IMR-90 (cell line): ENCODE measurements at regions not wholly inside any gene's neighbourhood (a gene's known extent, or its start where the extent isn't known, plus 50 kb on each side); places are given as distances from the start of the nearest gene placed in this dataset.

Source experiments
- ATAC-seq: fragments of 200-7000 bp; cut with Tn5 transposase; 2 replicates; pipeline ENCODE4 v1.9.1; 2020; ENCODE audit warnings: low read depth, mild to moderate bottlenecking, moderate library complexity
- BruUV-seq: library from RNA; stranded (reverse); fragments of 400-500 nt; replicated peaks from 2 replicates; lab custom pipeline; 2021; lab: Mats Ljungman, UMichigan
- CTCF ChIA-PET: fragments of 300-600 bp; formaldehyde crosslinking; extraction: SDS; loops from one replicate; lab custom pipeline; 2021; ENCODE audit warnings: antibody characterized with exemption; lab: Yijun Ruan, JAX
- POLR2A ChIA-PET: fragments of 300-600 bp; sonication (Branson Sonifier 250); formaldehyde crosslinking; loops from one replicate; lab custom pipeline; 2022; ENCODE audit warnings: antibody characterized with exemption; ENCODE audit not compliant: unreplicated experiment; lab: Charles Lee
- DNase-seq: peaks from one replicate; pipeline ENCODE4 v3.0.0; 2013
- H2AFZ ChIP-seq: replicated peaks from 2 replicates; pipeline ENCODE3; 2013; ENCODE audit warnings: low read length, mild to moderate bottlenecking; ENCODE audit not compliant: poor library complexity
- H2AK5ac ChIP-seq: 2 replicates; pipeline ENCODE4 v1.6.1; 2013; ENCODE audit warnings: low read depth, low read length, inconsistent platforms
- H2AK9ac ChIP-seq: replicated peaks from 2 replicates; pipeline ENCODE3; 2013; ENCODE audit warnings: mild to moderate bottlenecking, low read depth, low read length, moderate library complexity; ENCODE audit not compliant: poor library complexity
- H2BK120ac ChIP-seq: 2 replicates; pipeline ENCODE4 v1.6.1; 2013; ENCODE audit warnings: low read depth, low read length, inconsistent platforms
- H2BK15ac ChIP-seq: 3 replicates; pipeline ENCODE4 v1.6.1; 2013; ENCODE audit warnings: low read depth, low read length, inconsistent platforms
- H2BK20ac ChIP-seq: 2 replicates; pipeline ENCODE4 v1.6.1; 2013; ENCODE audit warnings: low read depth, mild to moderate bottlenecking, inconsistent platforms, low read length, moderate library complexity
- H2BK5ac ChIP-seq: 2 replicates; pipeline ENCODE4 v1.6.1; 2013; ENCODE audit warnings: mild to moderate bottlenecking, low read depth, low read length, inconsistent platforms; ENCODE audit not compliant: poor library complexity, severe bottlenecking
- H3K14ac ChIP-seq: replicated peaks from 2 replicates; pipeline ENCODE4 v1.6.1; 2013; ENCODE audit warnings: low read depth, low read length, inconsistent platforms
- H3K18ac ChIP-seq: 2 replicates; pipeline ENCODE4 v1.6.1; 2013; ENCODE audit warnings: low read depth, low read length, control low read depth
- H3K23ac ChIP-seq: 2 replicates; pipeline ENCODE4 v1.6.1; 2013; ENCODE audit warnings: low read depth, low read length, inconsistent platforms
- H3K27ac ChIP-seq: 2 replicates; pipeline ENCODE4 v1.5.1; 2013; ENCODE audit warnings: mild to moderate bottlenecking, control low read depth, low read length; ENCODE audit not compliant: insufficient read depth
- H3K27me3 ChIP-seq: 2 replicates; pipeline ENCODE4 v1.6.1; 2013; ENCODE audit warnings: low read length; ENCODE audit not compliant: control insufficient read depth, insufficient read depth
- H3K36me3 ChIP-seq: 2 replicates; pipeline ENCODE4 v1.6.1; 2013; ENCODE audit warnings: low read length, mixed read lengths; ENCODE audit not compliant: control insufficient read depth, insufficient read depth
- H3K4ac ChIP-seq: 2 replicates; pipeline ENCODE4 v1.6.1; 2013; ENCODE audit warnings: low read depth, low read length, inconsistent platforms
- H3K4me1 ChIP-seq: 2 replicates; pipeline ENCODE4 v1.6.1; 2013; ENCODE audit warnings: low read length, mixed read lengths; ENCODE audit not compliant: control insufficient read depth, insufficient read depth
- H3K4me2 ChIP-seq: 2 replicates; pipeline ENCODE4 v1.6.1; 2013; ENCODE audit warnings: low read depth, mild to moderate bottlenecking, control low read depth, low read length, moderate library complexity
- H3K4me3 ChIP-seq: 2 replicates; pipeline ENCODE4 v1.5.1; 2013; ENCODE audit warnings: low read depth, mild to moderate bottlenecking, control low read depth, low read length, moderate library complexity; ENCODE audit not compliant: insufficient read depth
- H3K56ac ChIP-seq: 2 replicates; pipeline ENCODE4 v1.6.1; 2013; ENCODE audit warnings: low read length, inconsistent platforms; ENCODE audit not compliant: insufficient read depth; ENCODE audit errors: extremely low read depth
- H3K79me1 ChIP-seq, 2 experiments: 2 replicates each; pipeline ENCODE4 v1.6.1; 2013; ENCODE audit warnings: low read length in 2 of 2, inconsistent platforms in 1 of 2, low read depth in 1 of 2
- H3K9ac ChIP-seq: 2 replicates; pipeline ENCODE4 v1.6.1; 2013; ENCODE audit warnings: low read depth, low read length, control low read depth
- H3K9me1 ChIP-seq: 2 replicates; pipeline ENCODE4 v1.6.1; 2013; ENCODE audit warnings: low read length, inconsistent platforms; ENCODE audit not compliant: insufficient read depth
- H3K9me3 ChIP-seq: 2 replicates; pipeline ENCODE4 v1.6.1; 2013; ENCODE audit warnings: low read length; ENCODE audit not compliant: control insufficient read depth, insufficient read depth
- H4K20me1 ChIP-seq: 2 replicates; pipeline ENCODE4 v1.6.1; 2013; ENCODE audit warnings: low read length, inconsistent platforms; ENCODE audit not compliant: insufficient read depth
- H4K5ac ChIP-seq: 2 replicates; pipeline ENCODE4 v1.6.1; 2013; ENCODE audit warnings: mild to moderate bottlenecking, low read depth, low read length, control low read depth
- H4K8ac ChIP-seq, 2 experiments: 2 replicates each; pipeline ENCODE4 v1.6.1; 2013; ENCODE audit warnings: low read depth in 2 of 2, low read length in 2 of 2, control low read depth in 1 of 2, inconsistent platforms in 1 of 2
- H4K91ac ChIP-seq: 2 replicates; pipeline ENCODE4 v1.6.1; 2013; ENCODE audit warnings: low read depth, low read length, inconsistent platforms; ENCODE audit not compliant: insufficient read depth
- BHLHE40 ChIP-seq: fragments of 150-350 bp; IDR thresholded peaks from 2 replicates; pipeline ENCODE4 v1.6.1; 2016; ENCODE audit warnings: mild to moderate bottlenecking, low read depth, low read length
- CEBPB ChIP-seq: IDR thresholded peaks from 2 replicates; pipeline ENCODE4 v1.6.1; 2012; ENCODE audit warnings: low read depth, low read length, improper control_type of control experiment
- FOS ChIP-seq: fragments of 150-350 bp; IDR thresholded peaks from 2 replicates; pipeline ENCODE4 v1.6.1; 2016; ENCODE audit warnings: low read depth, low read length
- MAFK ChIP-seq: IDR thresholded peaks from 2 replicates; pipeline ENCODE4 v1.6.1; 2012; ENCODE audit warnings: low read depth, low read length, improper control_type of control experiment
- MAZ ChIP-seq: IDR thresholded peaks from 2 replicates; pipeline ENCODE4 v1.6.1; 2012; ENCODE audit warnings: low read depth, mild to moderate bottlenecking, low read length, improper control_type of control experiment, moderate library complexity, borderline replicate concordance
- MXI1 ChIP-seq: IDR thresholded peaks from 2 replicates; pipeline ENCODE4 v1.6.1; 2012; ENCODE audit warnings: low read depth, mild to moderate bottlenecking, low read length, moderate library complexity, borderline replicate concordance
- NFE2L2 ChIP-seq: fragments of 150-350 bp; IDR thresholded peaks from 2 replicates; pipeline ENCODE4 v1.6.1; 2016; ENCODE audit warnings: low read depth, mild to moderate bottlenecking, low read length
- POLR2A ChIP-seq: IDR thresholded peaks from 2 replicates; pipeline ENCODE4 v1.6.1; 2012; ENCODE audit warnings: mild to moderate bottlenecking, low read depth, low read length
- RAD21 ChIP-seq: IDR thresholded peaks from 2 replicates; pipeline ENCODE4 v1.6.1; 2012; ENCODE audit warnings: low read length, improper control_type of control experiment
- RCOR1 ChIP-seq: IDR thresholded peaks from 2 replicates; pipeline ENCODE4 v1.6.1; 2012; ENCODE audit warnings: mild to moderate bottlenecking, low read length, improper control_type of control experiment; ENCODE audit not compliant: insufficient replicate concordance
- RFX5 ChIP-seq: IDR thresholded peaks from 2 replicates; pipeline ENCODE4 v1.8.0; 2012; ENCODE audit warnings: low read depth, mild to moderate bottlenecking, low read length, moderate library complexity
- WGBS, 2 experiments: methylation state at CpG; one replicate each; pipeline versions ENCODE4 v1.1.5 to v1.1.7; 2013; ENCODE audit warnings: missing lambda C conversion rate in 2 of 2; ENCODE audit not compliant: insufficient read length in 1 of 2; ENCODE audit errors: extremely low coverage in 2 of 2; 5-methylcytosine and 5-hydroxymethylcytosine counted together
- dilution Hi-C: fragments of 300-500 bp; cut with HindIII; formaldehyde crosslinking; loops from one replicate; pipeline ENCODE4 v1.14.3; 2018; ENCODE audit warnings: low sequenced_read_pairs; ENCODE audit not compliant: unreplicated experiment
- in situ Hi-C: fragments of 300-500 bp; cut with MboI; formaldehyde crosslinking; loops from 3 replicates; pipeline ENCODE4 v1.14.3; 2019; ENCODE audit warnings: low sequenced_read_pairs, inconsistent platforms, mixed read lengths
- intact Hi-C: fragments of 100-400 bp; cut with micrococcal nuclease; formaldehyde crosslinking; loops from 2 replicates; pipeline ENCODE4 v1.10.0; 2022
- TF ChIP-seq, protein P1 (sequence below): conservative IDR thresholded peaks from 2 replicates; pipeline ENCODE4 v1.5.1; 2012; ENCODE audit warnings: mild to moderate bottlenecking, low read depth, low read length, improper control_type of control experiment
- TF ChIP-seq, protein P2 (sequence below): fragments of 150-350 bp; IDR thresholded peaks from 2 replicates; pipeline ENCODE4 v1.6.1; 2016; ENCODE audit warnings: low read depth, mild to moderate bottlenecking, low read length, moderate library complexity, borderline replicate concordance

DNA sequence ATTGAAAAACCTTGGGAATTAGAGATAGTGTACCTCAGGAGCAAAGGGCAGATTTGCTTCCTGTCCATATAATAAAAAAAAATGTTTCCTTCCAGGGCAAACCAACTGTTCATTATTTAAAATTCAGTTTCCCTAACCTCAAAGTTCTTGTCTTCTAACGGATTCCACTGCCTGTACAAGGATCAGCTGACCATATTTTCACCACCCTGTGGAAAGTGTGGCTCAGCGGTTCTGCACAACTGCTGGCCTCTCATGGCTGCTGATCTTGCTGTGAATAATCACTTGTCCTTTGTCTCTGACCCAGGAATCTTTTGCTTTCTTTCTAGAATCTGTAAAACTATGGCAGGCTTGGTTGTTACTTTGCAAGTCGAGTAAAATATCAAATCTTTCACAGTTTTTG, 1732.5 kb upstream of the RAG2 start:
- DNase-seq (no peak), ATAC-seq (no peak)
- Histone ChIP-seq H2BK20ac (no peak overlapping the region), H2BK120ac (no peak overlapping the region), H3K9ac (no peak overlapping the region), H4K91ac (no peak overlapping the region), H3K4me2 (no peak overlapping the region), H3K18ac (no peak overlapping the region), H4K20me1 (no peaks in the 10 kb centered on the region), H3K14ac (no peak overlapping the region), H2BK5ac (no peak overlapping the region), H3K23ac (no peak overlapping the region), H4K5ac (no peak overlapping the region), H3K27ac (no peak overlapping the region), H3K4me1 (no peaks in the 10 kb centered on the region), H3K36me3 (no peaks in the 10 kb centered on the region), H2BK15ac (no peak overlapping the region), H4K8ac (no peak overlapping the region), H3K79me1 (no peaks in the 10 kb centered on the region), H2AK5ac (no peak overlapping the region), H3K56ac (no peak overlapping the region), H3K27me3 (no peaks in the 10 kb centered on the region), H2AFZ (no peak overlapping the region), H3K9me1 (no peaks in the 10 kb centered on the region), H3K4ac (no peak overlapping the region), H3K9me3 (no peaks in the 10 kb centered on the region; the same call in 1 of the 2 replicates), H2AK9ac (no peak overlapping the region), H3K4me3 (no peak overlapping the region)
- ChIA-PET CTCF (no interaction called here), POLR2A (no interaction called here)
- intact Hi-C loops (no loop called here), dilution Hi-C loops (no loop called here), in situ Hi-C loops (no loop called here)
- no TSS peak for BruUV-seq
- WGBS, 2 experiments, result 37% methylated on average over 2 of the region's 3 CpGs; no CpG with 5 or more reads in 1 of the 2 experiments
- TF ChIP-seq, protein P1, sequence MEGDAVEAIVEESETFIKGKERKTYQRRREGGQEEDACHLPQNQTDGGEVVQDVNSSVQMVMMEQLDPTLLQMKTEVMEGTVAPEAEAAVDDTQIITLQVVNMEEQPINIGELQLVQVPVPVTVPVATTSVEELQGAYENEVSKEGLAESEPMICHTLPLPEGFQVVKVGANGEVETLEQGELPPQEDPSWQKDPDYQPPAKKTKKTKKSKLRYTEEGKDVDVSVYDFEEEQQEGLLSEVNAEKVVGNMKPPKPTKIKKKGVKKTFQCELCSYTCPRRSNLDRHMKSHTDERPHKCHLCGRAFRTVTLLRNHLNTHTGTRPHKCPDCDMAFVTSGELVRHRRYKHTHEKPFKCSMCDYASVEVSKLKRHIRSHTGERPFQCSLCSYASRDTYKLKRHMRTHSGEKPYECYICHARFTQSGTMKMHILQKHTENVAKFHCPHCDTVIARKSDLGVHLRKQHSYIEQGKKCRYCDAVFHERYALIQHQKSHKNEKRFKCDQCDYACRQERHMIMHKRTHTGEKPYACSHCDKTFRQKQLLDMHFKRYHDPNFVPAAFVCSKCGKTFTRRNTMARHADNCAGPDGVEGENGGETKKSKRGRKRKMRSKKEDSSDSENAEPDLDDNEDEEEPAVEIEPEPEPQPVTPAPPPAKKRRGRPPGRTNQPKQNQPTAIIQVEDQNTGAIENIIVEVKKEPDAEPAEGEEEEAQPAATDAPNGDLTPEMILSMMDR, result no peak
- no peak for TF ChIP-seq MAZ
- no peak for TF ChIP-seq MAFK
- TF ChIP-seq MXI1, result no peak
- no peak for TF ChIP-seq RCOR1
- TF ChIP-seq FOS, result no peak
- TF ChIP-seq BHLHE40, result no peak
- TF ChIP-seq NFE2L2, result no peak
- TF ChIP-seq RAD21, result no peak
- TF ChIP-seq CEBPB, result no peak
- TF ChIP-seq RFX5, result no peak
- TF ChIP-seq, protein P2, sequence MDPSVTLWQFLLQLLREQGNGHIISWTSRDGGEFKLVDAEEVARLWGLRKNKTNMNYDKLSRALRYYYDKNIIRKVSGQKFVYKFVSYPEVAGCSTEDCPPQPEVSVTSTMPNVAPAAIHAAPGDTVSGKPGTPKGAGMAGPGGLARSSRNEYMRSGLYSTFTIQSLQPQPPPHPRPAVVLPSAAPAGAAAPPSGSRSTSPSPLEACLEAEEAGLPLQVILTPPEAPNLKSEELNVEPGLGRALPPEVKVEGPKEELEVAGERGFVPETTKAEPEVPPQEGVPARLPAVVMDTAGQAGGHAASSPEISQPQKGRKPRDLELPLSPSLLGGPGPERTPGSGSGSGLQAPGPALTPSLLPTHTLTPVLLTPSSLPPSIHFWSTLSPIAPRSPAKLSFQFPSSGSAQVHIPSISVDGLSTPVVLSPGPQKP, result no peak
- no peak for TF ChIP-seq POLR2A
